ENCODE measurements at regions not wholly inside any gene's neighbourhood (a gene's known extent, or its start where the extent isn't known, plus 50 kb on each side); places are given as distances from the start of the nearest gene placed in this dataset.

DNA sequence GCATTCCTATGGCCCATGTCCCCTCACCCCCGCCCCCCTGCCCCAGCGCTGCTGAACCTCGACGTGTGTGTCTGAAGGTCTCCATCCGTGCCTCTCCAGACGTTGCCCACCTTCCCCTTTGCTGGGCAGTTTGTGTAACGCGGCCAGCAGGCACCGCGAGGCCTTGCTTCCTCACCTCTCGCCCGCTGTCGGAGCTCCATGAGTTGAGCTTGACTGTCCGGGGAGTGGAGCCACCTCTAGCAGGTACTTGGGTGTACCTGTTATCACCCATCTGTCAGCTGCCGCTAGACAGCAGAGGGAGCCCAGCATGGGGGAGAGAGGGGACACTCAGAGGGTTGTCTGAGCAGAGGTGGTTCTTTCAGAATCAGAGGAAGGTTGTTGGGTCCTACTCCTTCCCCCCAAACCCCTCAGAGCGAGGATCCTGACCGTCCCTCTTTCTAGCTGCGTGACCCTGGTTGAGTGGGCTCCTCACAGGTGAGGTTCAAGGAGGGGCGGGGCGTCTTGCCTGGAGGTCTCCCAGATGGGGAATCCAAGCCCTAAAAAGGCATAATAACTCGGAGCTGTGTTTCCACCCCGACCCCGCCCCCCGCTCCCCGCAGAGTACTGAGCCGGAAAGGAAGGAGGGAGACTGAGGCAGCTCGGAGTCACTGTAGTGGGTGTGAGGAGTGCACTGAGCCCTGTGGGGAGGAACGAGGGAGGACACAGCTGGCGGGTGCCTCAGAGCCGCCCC, 184.7 kb downstream of the C9orf50 start:
- ChIA-PET POLR2A (interaction anchor here (0.8 to 2.0 kb wide), 3 partner anchors 24 to 258 kb away, joined by 3 to 9 read pairs (median 4); partner anchors contain the start of gene IER5L), CTCF (interaction anchor here (0.5 to 1.1 kb wide), 4 partner anchors 12 to 607 kb away, joined by 3 to 4 read pairs (median 4); partner anchors contain the start of gene FNBP1)
- H3K4me1 ChIP-seq (ENCODE audit: control insufficient read depth, insufficient read depth, low read length): no peaks in the 10 kb centered on the region
- H3K4me3 ChIP-seq (ENCODE audit: low read depth, low read length): no peak overlapping the region
- TF ChIP-seq, protein P1, sequence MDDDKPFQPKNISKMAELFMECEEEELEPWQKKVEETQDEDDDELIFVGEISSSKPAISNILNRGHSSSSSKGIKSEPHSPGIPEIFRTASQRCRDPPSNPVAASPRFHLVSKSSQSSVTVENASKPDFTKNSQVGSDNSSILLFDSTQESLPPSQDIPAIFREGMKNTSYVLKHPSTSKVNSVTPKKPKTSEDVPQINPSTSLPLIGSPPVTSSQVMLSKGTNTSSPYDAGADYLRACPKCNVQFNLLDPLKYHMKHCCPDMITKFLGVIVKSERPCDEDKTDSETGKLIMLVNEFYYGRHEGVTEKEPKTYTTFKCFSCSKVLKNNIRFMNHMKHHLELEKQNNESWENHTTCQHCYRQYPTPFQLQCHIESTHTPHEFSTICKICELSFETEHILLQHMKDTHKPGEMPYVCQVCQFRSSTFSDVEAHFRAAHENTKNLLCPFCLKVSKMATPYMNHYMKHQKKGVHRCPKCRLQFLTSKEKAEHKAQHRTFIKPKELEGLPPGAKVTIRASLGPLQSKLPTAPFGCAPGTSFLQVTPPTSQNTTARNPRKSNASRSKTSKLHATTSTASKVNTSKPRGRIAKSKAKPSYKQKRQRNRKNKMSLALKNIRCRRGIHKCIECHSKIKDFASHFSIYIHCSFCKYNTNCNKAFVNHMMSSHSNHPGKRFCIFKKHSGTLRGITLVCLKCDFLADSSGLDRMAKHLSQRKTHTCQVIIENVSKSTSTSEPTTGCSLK (tag by site-specific recombination; IDR thresholded peaks at IDR 0.05): no peak
- TF ChIP-seq, protein P2, sequence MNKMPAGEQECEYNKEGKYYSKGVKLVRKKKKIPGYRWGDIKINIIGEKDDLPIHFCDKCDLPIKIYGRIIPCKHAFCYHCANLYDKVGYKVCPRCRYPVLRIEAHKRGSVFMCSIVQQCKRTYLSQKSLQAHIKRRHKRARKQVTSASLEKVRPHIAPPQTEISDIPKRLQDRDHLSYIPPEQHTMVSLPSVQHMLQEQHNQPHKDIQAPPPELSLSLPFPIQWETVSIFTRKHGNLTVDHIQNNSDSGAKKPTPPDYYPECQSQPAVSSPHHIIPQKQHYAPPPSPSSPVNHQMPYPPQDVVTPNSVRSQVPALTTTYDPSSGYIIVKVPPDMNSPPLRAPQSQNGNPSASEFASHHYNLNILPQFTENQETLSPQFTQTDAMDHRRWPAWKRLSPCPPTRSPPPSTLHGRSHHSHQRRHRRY (tag by site-specific recombination; IDR thresholded peaks at IDR 0.05): no peak
- TF ChIP-seq ZNF24 (tag by site-specific recombination; IDR thresholded peaks at IDR 0.05) (no peak), PRDM1 (tag by site-specific recombination; IDR thresholded peaks at IDR 0.05) (no peak), ZNF423 (tag by site-specific recombination; IDR thresholded peaks at IDR 0.05) (no peak), MZF1 (tag by site-specific recombination; IDR thresholded peaks at IDR 0.05; ENCODE audit: borderline replicate concordance) (no peak), ZNF23 (tag by site-specific recombination; IDR thresholded peaks at IDR 0.05; ENCODE audit: borderline replicate concordance) (no peak), ZNF202 (tag by site-specific recombination; IDR thresholded peaks at IDR 0.05; ENCODE audit: borderline replicate concordance) (no peak), ZNF274 (IDR thresholded peaks at IDR 0.05; ENCODE audit: low read length) (no peak), ZNF274 (tag by site-specific recombination; IDR thresholded peaks at IDR 0.05; ENCODE audit: borderline replicate concordance) (no peak)
- no peaks in the 10 kb centered on the region for H3K9me3 ChIP-seq (ENCODE audit: control insufficient read depth, insufficient read depth, low read depth, low read length)
- no peaks in the 10 kb centered on the region for H3K36me3 ChIP-seq (ENCODE audit: control insufficient read depth in 2 of 2, insufficient read depth in 1 of 2, low read length in 2 of 2)
- H3K27ac ChIP-seq (ENCODE audit: extremely low read depth, low read depth, low read length): no peak overlapping the region

DNA sequence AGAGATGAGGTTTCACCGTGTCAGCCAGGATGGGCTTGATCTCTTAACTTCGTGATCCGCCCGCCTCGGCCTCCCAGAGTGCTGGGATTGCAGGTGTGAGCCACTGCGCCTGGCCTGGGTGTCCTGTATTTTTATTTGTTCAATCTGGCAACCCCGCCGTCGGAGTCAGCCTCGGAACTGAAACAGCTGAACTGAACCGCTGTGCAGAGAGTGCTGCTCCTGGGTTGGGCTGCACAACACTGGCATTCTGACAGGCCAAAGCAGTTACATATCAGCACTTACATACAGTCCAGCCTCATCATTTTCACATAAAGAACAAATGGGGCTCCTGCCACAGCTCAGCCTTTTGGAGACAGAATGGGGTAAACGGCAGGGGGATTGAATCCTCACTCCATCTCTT, 185.6 kb downstream of the C9orf50 start:
- Histone ChIP-seq H3K27ac (ENCODE audit: extremely low read depth, low read depth, low read length) (no peak overlapping the region), H3K9me3 (ENCODE audit: control insufficient read depth, insufficient read depth, low read depth, low read length) (no peaks in the 10 kb centered on the region), H3K4me1 (ENCODE audit: control insufficient read depth, insufficient read depth, low read length) (no peaks in the 10 kb centered on the region), H3K4me3 (ENCODE audit: low read depth, low read length) (no peak overlapping the region), H3K36me3 (ENCODE audit: control insufficient read depth in 2 of 2, insufficient read depth in 1 of 2, low read length in 2 of 2) (no peaks in the 10 kb centered on the region)
- ChIA-PET CTCF (interaction anchor here (1.1 kb wide), 1 partner anchor 12 kb away, joined by 3 read pairs; no protein-coding TSS in a partner anchor), POLR2A (interaction anchor here (0.8 to 2.0 kb wide), 2 partner anchors 25 to 367 kb away, joined by 3 to 9 read pairs; no protein-coding TSS in a partner anchor)
- TF ChIP-seq, protein P3, sequence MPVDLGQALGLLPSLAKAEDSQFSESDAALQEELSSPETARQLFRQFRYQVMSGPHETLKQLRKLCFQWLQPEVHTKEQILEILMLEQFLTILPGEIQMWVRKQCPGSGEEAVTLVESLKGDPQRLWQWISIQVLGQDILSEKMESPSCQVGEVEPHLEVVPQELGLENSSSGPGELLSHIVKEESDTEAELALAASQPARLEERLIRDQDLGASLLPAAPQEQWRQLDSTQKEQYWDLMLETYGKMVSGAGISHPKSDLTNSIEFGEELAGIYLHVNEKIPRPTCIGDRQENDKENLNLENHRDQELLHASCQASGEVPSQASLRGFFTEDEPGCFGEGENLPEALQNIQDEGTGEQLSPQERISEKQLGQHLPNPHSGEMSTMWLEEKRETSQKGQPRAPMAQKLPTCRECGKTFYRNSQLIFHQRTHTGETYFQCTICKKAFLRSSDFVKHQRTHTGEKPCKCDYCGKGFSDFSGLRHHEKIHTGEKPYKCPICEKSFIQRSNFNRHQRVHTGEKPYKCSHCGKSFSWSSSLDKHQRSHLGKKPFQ (tag by site-specific recombination; IDR thresholded peaks at IDR 0.05): no peak
- no peak for TF ChIP-seq ZNF366 (tag by site-specific recombination; conservative IDR thresholded peaks at IDR 0.05)
- TF ChIP-seq, protein P4, sequence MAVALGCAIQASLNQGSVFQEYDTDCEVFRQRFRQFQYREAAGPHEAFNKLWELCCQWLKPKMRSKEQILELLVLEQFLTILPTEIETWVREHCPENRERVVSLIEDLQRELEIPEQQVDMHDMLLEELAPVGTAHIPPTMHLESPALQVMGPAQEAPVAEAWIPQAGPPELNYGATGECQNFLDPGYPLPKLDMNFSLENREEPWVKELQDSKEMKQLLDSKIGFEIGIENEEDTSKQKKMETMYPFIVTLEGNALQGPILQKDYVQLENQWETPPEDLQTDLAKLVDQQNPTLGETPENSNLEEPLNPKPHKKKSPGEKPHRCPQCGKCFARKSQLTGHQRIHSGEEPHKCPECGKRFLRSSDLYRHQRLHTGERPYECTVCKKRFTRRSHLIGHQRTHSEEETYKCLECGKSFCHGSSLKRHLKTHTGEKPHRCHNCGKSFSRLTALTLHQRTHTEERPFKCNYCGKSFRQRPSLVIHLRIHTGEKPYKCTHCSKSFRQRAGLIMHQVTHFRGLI (tag by site-specific recombination; IDR thresholded peaks at IDR 0.05): peak; percentile 49; the same call in 1 of the 2 replicates

DNA sequence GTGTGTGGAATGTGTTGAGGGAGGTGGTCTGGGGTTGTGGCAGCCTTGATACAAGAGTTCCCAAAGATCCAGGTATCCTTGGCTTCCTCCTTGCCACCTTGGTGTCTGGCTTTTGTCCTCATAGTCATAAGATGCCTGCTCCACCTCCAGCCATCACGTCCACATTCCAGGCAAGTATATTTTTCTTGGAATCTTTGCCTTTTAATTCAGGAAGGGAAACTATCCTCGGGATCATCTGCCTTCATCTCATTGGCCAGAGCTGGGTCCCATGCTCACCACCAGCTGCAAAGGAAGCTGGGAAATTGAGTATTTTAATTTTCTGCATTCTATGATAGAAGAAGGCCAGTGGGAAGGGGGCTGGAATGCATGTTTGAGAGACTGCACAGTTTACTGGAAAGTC, 186.7 kb downstream of the C9orf50 start:
- POLR2A ChIA-PET: interaction anchor here (0.6 kb wide), 1 partner anchor 381 kb away, joined by 3 read pairs; no protein-coding TSS in a partner anchor
- Histone ChIP-seq H3K27ac (ENCODE audit: extremely low read depth, low read depth, low read length) (no peak overlapping the region), H3K4me3 (ENCODE audit: low read depth, low read length) (no peak overlapping the region), H3K36me3 (ENCODE audit: control insufficient read depth in 2 of 2, insufficient read depth in 1 of 2, low read length in 2 of 2) (no peaks in the 10 kb centered on the region), H3K4me1 (ENCODE audit: control insufficient read depth, insufficient read depth, low read length) (no peaks in the 10 kb centered on the region), H3K9me3 (ENCODE audit: control insufficient read depth, insufficient read depth, low read depth, low read length) (no peaks in the 10 kb centered on the region)
- CTCF ChIA-PET: interaction anchor here (0.7 to 0.8 kb wide), 2 partner anchors 303 to 309 kb away, joined by 3 read pairs; no protein-coding TSS in a partner anchor
- TF ChIP-seq TRIM28 (IDR thresholded peaks at IDR 0.05; ENCODE audit: borderline replicate concordance, low read length) (0 out of 2 replicates have a peak, but pooled peaks have one; percentile 47), ZNF37A (tag by site-specific recombination; IDR thresholded peaks at IDR 0.05) (no peak), IKZF3 (tag by site-specific recombination; IDR thresholded peaks at IDR 0.05) (peak; percentile 82), GLIS2 (tag by site-specific recombination; IDR thresholded peaks at IDR 0.05) (no peak), KLF8 (tag by site-specific recombination; IDR thresholded peaks at IDR 0.05) (0 out of 2 replicates have a peak, but pooled peaks have one; percentile 21)
- TF ChIP-seq, protein P5, sequence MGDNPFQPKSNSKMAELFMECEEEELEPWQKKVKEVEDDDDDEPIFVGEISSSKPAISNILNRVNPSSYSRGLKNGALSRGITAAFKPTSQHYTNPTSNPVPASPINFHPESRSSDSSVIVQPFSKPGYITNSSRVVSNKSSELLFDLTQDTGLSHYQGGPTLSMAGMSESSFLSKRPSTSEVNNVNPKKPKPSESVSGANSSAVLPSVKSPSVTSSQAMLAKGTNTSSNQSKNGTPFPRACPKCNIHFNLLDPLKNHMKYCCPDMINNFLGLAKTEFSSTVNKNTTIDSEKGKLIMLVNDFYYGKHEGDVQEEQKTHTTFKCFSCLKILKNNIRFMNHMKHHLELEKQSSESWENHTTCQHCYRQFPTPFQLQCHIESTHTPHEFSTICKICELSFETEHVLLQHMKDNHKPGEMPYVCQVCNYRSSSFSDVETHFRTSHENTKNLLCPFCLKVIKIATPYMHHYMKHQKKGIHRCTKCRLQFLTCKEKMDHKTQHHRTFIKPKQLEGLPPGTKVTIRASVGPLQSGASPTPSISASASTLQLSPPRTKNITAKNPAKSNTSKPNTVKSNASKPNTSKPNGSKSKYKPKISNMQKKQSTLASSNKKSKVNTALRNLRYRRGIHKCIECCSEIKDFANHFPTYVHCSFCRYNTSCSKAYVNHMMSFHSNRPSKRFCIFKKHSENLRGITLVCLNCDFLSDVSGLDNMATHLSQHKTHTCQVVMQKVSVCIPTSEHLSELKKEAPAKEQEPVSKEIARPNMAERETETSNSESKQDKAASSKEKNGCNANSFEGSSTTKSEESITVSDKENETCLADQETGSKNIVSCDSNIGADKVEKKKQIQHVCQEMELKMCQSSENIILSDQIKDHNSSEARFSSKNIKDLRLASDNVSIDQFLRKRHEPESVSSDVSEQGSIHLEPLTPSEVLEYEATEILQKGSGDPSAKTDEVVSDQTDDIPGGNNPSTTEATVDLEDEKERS (tag by site-specific recombination; IDR thresholded peaks at IDR 0.05): peak; percentile 28; the same call in 1 of the 2 replicates
- TF ChIP-seq, protein P6, sequence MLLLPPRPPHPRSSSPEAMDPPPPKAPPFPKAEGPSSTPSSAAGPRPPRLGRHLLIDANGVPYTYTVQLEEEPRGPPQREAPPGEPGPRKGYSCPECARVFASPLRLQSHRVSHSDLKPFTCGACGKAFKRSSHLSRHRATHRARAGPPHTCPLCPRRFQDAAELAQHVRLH (tag by site-specific recombination; IDR thresholded peaks at IDR 0.05): peak; percentile 81
